ENCODE measurements at regions not wholly inside any gene's neighbourhood (a gene's known extent, or its start where the extent isn't known, plus 50 kb on each side); places are given as distances from the start of the nearest gene placed in this dataset.

- H3K27ac ChIP-seq: no peak overlapping the region
- TF ChIP-seq ZFX (IDR thresholded peaks at IDR 0.05; ENCODE audit: borderline replicate concordance): no peak
- TF ChIP-seq, protein P1, sequence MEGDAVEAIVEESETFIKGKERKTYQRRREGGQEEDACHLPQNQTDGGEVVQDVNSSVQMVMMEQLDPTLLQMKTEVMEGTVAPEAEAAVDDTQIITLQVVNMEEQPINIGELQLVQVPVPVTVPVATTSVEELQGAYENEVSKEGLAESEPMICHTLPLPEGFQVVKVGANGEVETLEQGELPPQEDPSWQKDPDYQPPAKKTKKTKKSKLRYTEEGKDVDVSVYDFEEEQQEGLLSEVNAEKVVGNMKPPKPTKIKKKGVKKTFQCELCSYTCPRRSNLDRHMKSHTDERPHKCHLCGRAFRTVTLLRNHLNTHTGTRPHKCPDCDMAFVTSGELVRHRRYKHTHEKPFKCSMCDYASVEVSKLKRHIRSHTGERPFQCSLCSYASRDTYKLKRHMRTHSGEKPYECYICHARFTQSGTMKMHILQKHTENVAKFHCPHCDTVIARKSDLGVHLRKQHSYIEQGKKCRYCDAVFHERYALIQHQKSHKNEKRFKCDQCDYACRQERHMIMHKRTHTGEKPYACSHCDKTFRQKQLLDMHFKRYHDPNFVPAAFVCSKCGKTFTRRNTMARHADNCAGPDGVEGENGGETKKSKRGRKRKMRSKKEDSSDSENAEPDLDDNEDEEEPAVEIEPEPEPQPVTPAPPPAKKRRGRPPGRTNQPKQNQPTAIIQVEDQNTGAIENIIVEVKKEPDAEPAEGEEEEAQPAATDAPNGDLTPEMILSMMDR (IDR thresholded peaks at IDR 0.05): no peak
Measured at GRCh38 chr1:163709636-163710035, 387.9 kb downstream of the NUF2 start.

DNA sequence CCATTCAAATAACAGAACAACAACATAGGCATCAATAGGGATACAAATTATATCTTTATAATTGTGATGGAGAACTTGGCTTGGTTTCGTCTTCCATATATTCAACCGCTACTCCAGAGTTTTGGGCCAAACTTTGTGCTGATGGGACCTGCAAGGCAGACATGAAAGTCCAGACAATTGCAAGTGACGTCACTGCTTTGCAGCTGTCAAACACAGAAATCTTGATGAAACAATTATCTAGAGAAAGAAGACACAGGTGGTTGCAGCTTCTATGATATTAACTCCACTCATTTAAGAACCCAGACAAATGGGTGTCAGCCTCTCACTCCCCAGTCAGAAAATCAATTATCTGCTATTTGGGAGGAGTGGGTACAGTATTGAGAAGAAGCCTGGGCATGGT, 390.6 kb downstream of the NUF2 start:
- no peak for TF ChIP-seq ZFX (IDR thresholded peaks at IDR 0.05; ENCODE audit: borderline replicate concordance)
- TF ChIP-seq, protein P1 (IDR thresholded peaks at IDR 0.05): no peak
- H3K27ac ChIP-seq: no peak overlapping the region

DNA sequence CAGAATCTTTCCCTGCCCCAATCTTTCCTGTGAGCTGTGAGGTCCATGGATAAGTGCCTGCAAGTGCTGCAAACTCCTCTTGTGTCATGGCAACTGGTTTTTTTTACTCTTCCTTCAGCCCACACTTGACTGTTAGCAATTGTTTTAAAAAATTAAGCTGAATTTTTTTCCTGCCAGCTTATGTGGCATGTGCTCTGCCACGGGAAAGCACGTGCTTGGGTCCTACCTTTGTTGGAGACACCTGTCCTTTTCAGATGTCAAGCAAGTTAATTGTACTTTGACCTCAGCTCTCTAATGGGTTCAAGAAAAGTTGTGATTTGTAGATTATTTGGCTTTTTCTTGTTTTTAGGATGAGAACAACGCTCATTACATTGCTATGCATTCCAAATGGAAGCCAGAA, 398.5 kb downstream of the NUF2 start:
- TF ChIP-seq, protein P1 (IDR thresholded peaks at IDR 0.05): no peak
- no peak for TF ChIP-seq ZFX (IDR thresholded peaks at IDR 0.05; ENCODE audit: borderline replicate concordance)
- H3K27ac ChIP-seq: no peak overlapping the region

DNA sequence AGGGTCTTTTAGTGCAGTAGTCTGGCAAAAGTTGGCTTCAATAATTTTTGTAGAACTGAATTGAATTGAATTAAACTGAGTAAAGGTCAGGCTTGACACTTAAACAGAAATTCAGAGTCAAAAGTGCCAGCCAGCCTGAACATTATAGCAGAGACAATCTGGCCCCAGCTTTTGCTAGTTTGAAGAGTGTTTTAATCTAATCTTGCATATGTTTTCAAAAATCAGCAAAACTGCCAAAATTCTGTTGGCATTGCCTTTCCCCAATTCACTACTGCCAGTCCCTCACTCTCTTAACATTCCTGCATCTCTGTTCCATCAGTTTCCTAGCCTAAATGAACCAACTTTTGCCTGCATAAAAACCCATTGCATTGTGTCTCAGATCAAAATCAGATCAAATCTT, 403.8 kb downstream of the NUF2 start:
- no peak overlapping the region for H3K27ac ChIP-seq
- TF ChIP-seq, protein P1 (IDR thresholded peaks at IDR 0.05): no peak
- TF ChIP-seq ZFX (IDR thresholded peaks at IDR 0.05; ENCODE audit: borderline replicate concordance): no peak

DNA sequence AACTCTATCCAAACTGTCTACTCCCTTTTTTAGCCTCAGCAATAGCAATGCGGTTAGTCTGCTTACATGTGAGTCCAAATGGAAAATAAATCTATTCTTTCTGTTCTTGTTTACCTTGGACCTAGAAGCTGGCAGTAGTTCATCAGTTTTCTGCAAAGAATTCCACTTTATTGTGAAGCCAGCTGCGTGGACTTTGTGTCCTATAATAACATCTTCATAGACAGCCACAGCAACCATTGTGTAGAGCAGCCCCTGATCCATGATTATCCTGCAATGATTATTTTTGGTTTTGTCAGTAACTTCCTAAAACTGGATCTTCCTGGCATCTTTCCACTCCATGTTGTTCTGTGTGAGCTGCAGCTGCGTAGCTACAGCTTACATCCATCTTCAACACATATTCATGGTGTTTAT, 408.7 kb downstream of the NUF2 start:
- TF ChIP-seq, protein P1 (IDR thresholded peaks at IDR 0.05): no peak
- no peak for TF ChIP-seq ZFX (IDR thresholded peaks at IDR 0.05; ENCODE audit: borderline replicate concordance)
- no peak overlapping the region for H3K27ac ChIP-seq

DNA sequence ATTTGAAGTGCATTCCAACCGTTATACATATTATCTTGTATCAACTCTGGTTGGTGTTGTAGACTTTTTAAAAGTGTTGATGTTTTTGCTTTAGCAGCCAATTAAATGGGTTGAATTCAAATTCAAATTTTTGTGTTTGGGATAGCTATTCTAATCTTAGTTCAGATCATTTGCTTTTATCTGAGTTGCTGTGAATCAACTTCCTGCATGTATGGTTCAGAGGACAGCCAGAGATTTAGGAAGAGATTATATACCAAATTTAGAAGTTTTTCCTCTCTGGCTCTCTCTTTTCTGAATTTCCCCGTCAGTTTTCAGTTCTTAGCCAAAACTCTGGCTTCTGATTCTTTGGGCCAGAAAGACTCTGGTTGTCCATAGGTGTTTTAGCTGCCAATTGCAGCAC, 415.5 kb downstream of the NUF2 start:
- H3K27ac ChIP-seq: no peak overlapping the region
- TF ChIP-seq ZFX (IDR thresholded peaks at IDR 0.05; ENCODE audit: borderline replicate concordance): no peak
- TF ChIP-seq, protein P1 (IDR thresholded peaks at IDR 0.05): no peak

DNA sequence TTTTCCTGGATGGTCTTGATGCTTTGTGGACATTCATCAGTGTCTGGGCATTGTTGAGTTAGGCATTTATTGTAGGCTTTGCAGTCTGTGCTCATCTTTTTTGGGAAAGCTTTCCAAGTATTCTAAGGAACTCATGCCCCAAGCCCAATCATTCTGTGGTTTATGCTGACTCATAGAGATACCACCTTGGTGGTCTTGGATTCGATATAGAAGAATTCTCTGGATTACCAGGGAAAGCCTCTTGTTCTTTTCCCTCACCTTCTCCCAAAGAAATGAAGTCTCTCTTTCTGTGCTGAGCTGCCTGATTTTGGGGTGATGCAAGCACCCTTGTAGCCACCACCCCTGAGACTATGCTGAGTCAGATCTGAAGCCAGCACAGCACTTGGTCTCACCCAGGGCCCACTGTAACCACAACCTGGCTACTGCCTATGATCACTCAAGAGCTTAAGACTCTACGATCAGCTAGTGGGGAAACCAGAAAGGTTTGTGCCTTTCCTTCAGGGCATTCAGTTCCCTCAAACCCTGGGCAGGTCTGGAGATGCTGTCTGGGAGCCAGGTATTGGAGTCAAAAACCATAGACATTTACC, 422.6 kb downstream of the NUF2 start:
- no peak overlapping the region for H3K27ac ChIP-seq
- TF ChIP-seq ZFX (IDR thresholded peaks at IDR 0.05; ENCODE audit: borderline replicate concordance): no peak
- TF ChIP-seq, protein P1 (IDR thresholded peaks at IDR 0.05): no peak

Data from 22Rv1 (cell line).